Fibroblast of pulmonary artery (primary cell): ENCODE measurements at regions not wholly inside any gene's neighbourhood (a gene's known extent, or its start where the extent isn't known, plus 50 kb on each side); places are given as distances from the start of the nearest gene placed in this dataset.

Source experiments
- DNase-seq: peaks from one replicate; pipeline ENCODE4 v3.0.0-alpha.2; 2010; ENCODE audit warnings: low read depth
- H3K4me3 ChIP-seq: replicated peaks from 2 replicates; pipeline ENCODE4 v1.5.1; 2011; ENCODE audit warnings: low read depth, mild to moderate bottlenecking, control low read depth, low read length, moderate library complexity
- CTCF ChIP-seq: IDR thresholded peaks from 2 replicates; pipeline ENCODE4 v1.5.1; 2011; ENCODE audit warnings: mild to moderate bottlenecking, control low read depth, low read length, inconsistent platforms; ENCODE audit errors: missing control alignments

- no peak overlapping the region for H3K4me3 ChIP-seq
- no peak for TF ChIP-seq CTCF
- DNase-seq, result no peak
These were observed 198.1 kb upstream of the USP24 start for GRCh38 chr1:55413286-55413685.

GRCh38 chr1:55412060-55412459, 196.9 kb upstream of the USP24 start:
- no peak for TF ChIP-seq CTCF
- DNase-seq, result no peak
- no peak overlapping the region for H3K4me3 ChIP-seq

DNA sequence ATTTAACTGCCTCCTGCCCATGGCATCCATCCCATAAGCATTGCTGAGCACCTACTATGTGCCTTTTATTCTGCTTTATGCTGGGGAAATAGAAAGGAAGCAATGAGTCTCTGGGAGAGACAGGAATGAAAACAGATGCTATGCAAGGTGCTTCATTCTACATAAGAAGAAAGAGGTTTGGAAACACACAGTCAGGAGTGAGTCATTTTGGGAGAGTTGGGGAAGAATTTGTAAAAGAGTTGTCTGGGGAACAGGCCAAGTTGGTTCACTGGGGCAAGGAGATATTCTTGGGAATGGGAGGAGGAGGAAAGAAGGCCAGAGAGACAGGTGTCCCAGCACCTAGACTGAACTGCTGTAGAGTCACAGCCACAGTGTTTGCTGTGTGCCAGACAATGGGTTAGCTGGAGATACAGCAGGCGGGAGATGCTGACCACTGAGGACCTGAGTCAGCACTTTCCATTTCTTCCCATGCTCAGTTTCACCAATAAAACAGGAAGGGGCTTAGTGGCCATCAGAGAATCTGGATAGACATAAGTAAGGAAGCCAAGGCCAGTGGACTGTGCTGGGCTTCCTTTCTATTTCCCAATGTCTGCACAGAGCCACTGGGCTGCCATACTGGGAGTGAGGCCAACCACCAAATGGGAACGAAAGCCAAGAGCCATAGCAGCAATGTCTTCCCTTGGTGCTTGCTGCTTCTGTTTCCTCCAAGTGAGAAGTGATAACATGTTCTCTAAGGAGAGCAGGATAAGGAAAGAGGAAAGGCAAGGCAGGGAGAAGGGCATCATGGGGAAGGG, 187.7 kb upstream of the USP24 start:
- H3K4me3 ChIP-seq, result no peak overlapping the region
- DNase-seq, result peak; percentile 22
- no peak for TF ChIP-seq CTCF

DNA sequence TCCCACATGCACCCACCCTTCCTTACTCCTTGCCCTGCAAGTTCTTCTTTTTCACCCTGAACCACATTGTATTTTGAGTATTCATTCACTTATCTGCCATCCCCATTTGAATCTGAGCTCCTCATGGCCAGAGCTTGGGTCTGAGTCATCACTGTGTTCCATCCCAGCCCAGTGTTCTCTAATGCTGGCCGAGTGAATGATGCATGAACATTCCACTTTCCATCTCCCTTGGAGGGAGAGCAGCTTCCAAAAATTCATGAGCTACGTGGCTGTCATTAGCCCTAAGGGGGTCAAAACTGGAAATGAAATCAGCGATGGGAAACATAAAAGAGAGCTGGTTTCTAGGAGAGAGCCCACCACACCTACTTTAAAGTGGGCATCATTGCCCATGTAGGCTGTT, 187.0 kb upstream of the USP24 start:
- no peak overlapping the region for H3K4me3 ChIP-seq
- peak; percentile 46 for DNase-seq
- TF ChIP-seq CTCF, result no peak

DNA sequence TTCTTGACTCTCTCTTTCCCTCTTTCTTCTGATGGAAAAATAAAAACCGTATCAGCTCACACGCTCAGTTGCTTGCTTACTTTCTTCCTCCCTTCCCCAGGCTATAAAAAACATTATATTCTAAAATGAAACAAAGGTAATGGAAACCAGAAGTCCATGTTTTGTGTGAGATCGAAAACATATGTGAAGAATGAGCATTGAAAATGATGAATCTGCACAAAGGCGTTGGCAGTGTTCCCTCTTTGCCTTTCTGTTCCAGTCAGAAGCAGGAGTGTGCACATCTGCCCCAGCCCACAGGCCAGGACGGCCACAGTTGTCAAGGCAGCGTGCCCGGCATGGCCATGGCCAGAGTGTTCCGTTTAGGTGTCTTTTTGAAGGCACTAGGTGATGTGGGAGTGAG, 185.3 kb upstream of the USP24 start:
- TF ChIP-seq CTCF, result no peak
- H3K4me3 ChIP-seq, result no peak overlapping the region
- no peak for DNase-seq

DNA sequence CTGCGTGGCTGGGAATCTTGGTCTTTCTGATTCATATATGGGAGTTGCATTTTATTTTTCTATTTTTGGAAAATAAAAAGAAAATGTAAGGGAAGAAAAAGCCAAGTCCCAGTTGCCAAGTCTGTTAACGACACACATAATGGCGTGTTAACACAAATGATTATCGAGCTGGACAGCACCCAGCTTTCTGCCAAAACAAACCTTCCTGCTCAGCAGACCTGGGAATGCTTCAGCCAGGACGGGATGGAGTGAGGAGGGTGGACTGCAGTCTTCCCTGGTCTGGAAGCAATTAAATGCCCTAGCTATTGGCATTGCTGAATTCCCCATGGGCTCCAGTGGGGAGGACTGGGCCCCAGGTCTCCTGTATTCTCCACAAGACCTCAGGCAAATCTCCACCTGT, 184.2 kb upstream of the USP24 start:
- no peak for TF ChIP-seq CTCF
- DNase-seq, result no peak
- no peak overlapping the region for H3K4me3 ChIP-seq

- no peak for TF ChIP-seq CTCF
- H3K4me3 ChIP-seq, result no peak overlapping the region
- DNase-seq, result no peak
These were observed 181.3 kb upstream of the USP24 start for GRCh38 chr1:55396381-55396891.
